HG03135 (cell line): ENCODE measurements at regions not wholly inside any gene's neighbourhood (a gene's known extent, or its start where the extent isn't known, plus 50 kb on each side); places are given as distances from the start of the nearest gene placed in this dataset.

Experiments used
- ATAC-seq: cut with Tn5 transposase; IDR thresholded peaks from one replicate; pipeline ENCODE4 v1.9.1; 2021; ENCODE audit warnings: mild to moderate bottlenecking, moderate library complexity; ENCODE audit not compliant: unreplicated experiment

- ATAC-seq = no peak
Observed at GRCh38 chr4:28518561-28519165, 1658.0 kb downstream of the STIM2 start.

DNA sequence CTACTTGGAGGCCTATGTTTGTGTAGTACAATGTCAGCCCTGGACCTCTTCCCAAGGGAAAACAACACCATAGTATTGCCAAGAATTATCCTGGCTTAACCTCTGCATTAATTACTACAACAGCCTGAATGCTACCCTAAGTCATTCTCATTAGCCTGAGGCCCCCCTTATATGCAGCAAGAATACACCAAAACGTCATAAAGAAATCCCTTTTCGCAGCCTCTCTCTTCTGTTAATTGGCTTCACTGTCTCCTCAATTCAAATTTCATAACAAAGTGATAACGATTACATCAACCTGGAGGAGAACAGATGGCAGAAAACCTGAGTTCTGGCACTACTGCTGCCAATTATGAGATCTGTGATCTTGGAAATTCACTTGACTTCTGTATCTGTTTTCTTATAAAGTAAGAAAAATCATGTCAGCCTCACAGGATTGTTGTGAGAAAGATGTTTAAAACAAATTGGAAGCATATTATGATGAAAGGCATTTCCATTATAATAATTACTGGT is 1663.1 kb downstream of the STIM2 start:
- ATAC-seq = no peak

DNA sequence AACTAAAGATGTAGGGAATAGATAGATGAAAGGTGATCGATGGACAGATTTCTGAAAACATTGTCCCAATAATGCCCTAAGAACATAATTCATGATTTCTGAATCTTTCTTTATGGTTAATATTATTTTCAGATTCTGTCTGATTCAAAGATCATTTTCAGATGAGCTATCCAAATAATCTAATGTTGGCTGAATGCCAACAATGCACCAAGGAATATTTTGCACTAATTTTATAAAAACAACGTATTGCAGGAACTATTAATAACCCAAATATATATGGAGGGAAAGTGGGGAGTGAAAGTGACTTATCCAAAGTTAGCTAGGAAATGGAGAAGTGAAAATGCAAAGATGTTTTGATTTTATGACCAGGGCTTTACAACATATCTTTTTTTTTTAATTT is 1675.5 kb downstream of the STIM2 start:
- ATAC-seq = no peak

DNA sequence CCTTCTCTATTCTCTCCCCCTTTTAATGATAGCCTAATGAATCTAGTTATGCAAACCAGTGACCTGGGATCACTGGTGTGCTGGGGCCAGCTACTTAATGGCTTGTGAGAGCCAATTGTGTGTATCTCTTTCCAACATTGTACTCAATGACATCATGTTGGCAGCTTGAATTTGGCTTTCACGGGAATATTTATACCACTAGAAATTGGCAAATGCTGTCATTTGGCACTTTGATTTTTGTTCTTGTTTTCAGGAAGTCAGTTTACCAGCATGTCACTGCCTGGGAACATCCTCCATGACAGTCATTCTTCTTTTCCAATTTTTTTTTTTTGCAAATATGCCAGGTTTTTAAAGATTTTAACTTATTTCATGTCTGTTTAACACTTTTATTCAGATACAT is 1685.3 kb downstream of the STIM2 start:
- no peak for ATAC-seq

- ATAC-seq = no peak
Observed at GRCh38 chr4:28548136-28548535, 1687.5 kb downstream of the STIM2 start.

DNA sequence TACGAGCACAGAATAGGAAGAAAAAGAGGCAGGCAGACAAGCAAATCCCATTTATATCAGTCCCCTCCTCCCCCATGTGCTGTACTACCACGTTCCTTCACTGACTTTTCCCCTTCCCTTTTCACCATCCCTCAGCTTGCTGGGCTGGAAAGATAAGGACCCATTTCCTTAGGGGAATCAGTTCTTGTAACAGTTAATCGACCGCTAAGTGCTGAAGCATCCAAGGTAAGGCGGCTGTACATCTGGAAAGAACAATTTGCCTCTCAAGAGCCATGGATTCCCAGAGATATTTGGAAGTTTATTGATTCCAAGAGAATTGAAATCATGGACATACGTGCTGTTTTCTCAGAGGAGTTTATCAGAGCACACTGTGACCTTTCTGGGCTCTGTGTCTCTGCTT is 1688.0 kb downstream of the STIM2 start:
- no peak for ATAC-seq

- ATAC-seq = no peak
Observed at GRCh38 chr4:28555866-28556265, 1695.2 kb downstream of the STIM2 start.

DNA sequence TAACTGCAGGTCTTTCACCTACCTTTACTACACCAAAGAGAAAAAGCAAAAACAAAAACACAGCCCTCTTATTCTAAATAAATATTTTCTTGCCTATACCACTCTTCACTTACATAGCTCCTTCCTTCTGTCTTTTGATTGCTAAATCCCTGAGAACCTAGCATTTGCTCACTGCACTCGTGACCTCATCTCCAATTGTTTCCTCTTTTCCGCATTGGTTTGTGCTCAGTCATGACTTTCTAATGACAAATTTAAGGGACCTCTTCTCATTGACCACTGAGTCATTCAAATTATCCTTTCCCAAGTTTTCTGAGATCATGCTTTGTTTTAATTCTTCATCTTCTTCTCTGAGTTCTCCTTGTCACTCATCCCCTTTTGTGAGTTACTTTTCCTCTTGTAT is 1697.1 kb downstream of the STIM2 start:
- ATAC-seq = no peak

- ATAC-seq = no peak
Observed at GRCh38 chr4:28558895-28559294, 1698.3 kb downstream of the STIM2 start.

GRCh38 chr4:28562913-28563312 is 1702.3 kb downstream of the STIM2 start:
- no peak for ATAC-seq

DNA sequence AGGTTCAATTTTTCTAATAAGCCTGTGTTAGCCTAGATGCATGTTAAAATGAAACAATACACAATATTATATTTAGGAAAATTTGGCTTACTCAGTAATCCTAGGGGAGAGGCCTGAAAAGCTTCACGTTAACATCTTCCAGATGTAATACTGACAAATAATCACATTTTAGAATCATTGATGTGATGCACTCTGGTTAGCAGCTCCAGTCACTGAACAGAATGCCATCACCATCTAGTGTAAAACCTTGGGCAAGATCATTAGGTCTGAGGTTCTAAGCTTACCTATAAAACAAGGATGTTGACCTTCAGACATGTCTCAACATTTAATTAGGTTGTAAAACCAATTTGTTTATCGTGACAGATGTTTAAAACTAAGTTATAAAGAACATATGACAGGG is 1704.8 kb downstream of the STIM2 start:
- no peak for ATAC-seq

DNA sequence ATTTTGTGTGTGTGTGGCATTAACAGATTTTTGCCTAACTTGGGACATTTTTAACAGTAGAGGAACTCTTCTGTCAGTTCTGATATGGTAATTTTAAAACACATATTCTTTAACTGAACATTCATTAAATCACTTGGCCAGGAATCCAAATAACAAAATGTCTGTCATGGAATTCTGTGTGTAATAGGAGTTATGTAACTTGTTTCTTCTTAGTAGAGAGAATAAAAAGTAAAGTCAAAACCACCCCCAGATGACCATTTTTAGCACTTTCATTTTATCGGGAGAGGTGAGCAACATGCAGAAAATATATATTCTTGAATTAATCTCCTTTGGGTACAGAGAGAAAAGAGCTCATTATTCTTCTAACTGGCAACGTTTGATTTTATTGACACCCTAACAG is 1740.3 kb downstream of the STIM2 start:
- no peak for ATAC-seq

DNA sequence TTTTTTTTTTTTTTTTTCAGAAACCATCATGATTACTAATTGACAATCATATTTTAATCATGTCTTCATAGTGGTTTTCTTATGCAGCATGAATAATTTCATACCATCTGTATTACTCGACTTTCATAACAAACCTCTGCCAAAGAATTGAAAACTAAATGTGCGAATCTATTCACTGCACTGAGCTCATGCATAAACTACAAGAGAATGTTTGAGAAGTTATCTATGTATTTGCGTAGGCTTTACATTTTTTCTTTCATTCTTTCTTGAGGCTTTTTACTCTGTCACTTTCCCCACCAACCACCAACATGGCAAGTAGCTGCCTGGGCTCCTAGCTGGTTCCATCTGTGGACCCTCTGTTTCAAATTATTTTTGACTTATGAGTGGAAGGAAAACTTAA is 1761.0 kb downstream of the STIM2 start:
- ATAC-seq = no peak

DNA sequence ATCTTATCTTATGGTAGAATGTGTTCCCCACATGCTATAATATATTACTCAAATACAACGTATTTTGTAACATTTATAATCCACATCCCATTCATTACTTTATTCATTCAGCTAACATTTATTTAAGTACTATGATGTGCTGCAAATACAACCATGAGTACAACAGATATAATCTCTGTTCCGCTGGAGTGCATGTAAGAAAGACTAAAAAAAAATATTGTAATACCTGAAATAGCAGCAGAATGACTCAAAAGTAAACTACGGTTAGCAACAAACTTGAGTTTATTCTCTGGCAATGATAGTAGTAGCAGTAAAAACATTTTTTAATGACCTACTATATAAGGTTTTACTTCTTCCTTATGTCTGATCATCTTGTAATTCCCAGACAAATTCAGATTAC is 1776.3 kb downstream of the STIM2 start:
- ATAC-seq = no peak

- ATAC-seq = no peak
Observed at GRCh38 chr4:28639747-28640146, 1779.1 kb downstream of the STIM2 start.

DNA sequence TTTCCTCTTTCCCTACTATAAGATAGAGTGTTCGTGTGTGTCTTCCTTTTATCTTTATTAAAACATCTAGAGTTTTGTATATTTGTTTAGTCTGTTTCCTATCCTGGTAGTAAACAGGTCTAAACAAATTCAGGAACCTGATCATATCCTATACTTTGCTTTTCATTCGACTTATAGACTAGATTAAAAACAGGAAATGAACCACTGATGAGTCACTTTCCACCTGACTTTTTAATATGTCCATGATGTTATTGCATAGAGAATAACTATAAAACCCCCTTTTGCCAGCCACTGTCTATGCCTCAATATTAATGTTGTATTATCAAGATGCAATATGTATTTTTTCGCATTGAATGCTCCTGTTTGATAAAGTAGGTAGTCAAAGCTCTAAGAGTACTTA is 1794.0 kb downstream of the STIM2 start:
- ATAC-seq = no peak

DNA sequence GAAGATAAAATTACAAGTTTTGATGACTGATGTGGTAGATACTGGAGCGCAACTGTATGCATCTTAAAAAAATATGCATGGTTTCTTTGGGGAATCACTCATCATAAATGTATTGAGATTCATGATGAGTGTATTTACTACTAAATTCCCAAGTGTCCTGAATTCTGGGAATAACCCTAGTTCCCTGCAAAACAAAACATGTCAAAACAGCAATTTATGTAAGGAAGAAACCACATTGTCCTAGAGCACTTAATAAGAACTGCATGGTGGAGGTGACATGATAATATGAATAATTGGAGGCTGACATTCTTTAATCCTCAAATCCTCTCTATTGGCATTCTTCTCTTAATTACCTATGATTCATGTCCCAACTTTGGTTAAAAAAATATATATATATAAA is 1804.7 kb downstream of the STIM2 start:
- no peak for ATAC-seq

- no peak for ATAC-seq
Observed at GRCh38 chr4:28675582-28675981, 1814.9 kb downstream of the STIM2 start.

DNA sequence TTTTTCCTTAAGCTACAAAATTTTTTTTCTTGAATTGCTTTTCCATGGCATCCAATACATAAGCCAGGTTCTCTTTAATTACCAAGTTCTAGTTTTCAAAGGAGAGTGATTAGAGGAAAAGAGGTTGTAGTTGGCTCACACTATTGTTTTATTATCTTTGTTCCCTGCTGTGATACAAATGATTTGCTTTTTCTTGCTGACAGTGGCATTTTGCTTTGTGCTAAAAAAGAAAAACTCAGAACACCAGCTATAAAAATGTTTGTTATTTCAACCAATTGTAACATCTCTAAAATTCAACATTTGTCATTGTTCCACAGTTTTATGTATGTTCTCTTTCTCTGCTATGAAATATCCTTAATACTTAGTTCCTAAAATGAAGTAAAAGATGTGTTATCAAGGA is 1817.2 kb downstream of the STIM2 start:
- no peak for ATAC-seq

GRCh38 chr4:28682847-28683246 is 1822.2 kb downstream of the STIM2 start:
- ATAC-seq = no peak

GRCh38 chr4:28686618-28687017 is 1826.0 kb downstream of the STIM2 start:
- ATAC-seq = no peak

- no peak for ATAC-seq
Observed at GRCh38 chr4:28690890-28691289, 1830.2 kb downstream of the STIM2 start.

- no peak for ATAC-seq
Observed at GRCh38 chr4:28702571-28702970, 1841.9 kb downstream of the STIM2 start.
